ENCODE measurements at regions not wholly inside any gene's neighbourhood (a gene's known extent, or its start where the extent isn't known, plus 50 kb on each side); places are given as distances from the start of the nearest gene placed in this dataset.

DNA sequence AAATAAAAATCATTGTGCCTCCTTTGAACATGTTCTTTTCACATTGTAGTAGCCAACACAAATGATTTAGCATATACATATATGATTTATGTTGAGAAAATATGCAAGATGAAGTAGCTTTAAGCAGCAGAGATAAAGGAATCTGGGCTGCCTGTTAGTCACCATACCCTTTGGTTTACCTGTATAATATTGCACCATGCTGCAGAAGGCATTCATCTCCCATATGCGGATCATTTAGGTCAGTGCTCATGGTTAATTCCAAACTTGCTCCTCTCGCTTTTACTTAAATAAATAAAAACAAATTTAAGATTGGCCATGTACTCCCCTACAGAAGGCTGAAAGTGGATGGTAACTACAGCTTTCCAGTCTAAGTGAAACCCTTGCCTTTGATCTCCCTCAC, 86.7 kb upstream of the TBL1XR1 start:
- DNase-seq: no peak
- TF ChIP-seq, protein P1, sequence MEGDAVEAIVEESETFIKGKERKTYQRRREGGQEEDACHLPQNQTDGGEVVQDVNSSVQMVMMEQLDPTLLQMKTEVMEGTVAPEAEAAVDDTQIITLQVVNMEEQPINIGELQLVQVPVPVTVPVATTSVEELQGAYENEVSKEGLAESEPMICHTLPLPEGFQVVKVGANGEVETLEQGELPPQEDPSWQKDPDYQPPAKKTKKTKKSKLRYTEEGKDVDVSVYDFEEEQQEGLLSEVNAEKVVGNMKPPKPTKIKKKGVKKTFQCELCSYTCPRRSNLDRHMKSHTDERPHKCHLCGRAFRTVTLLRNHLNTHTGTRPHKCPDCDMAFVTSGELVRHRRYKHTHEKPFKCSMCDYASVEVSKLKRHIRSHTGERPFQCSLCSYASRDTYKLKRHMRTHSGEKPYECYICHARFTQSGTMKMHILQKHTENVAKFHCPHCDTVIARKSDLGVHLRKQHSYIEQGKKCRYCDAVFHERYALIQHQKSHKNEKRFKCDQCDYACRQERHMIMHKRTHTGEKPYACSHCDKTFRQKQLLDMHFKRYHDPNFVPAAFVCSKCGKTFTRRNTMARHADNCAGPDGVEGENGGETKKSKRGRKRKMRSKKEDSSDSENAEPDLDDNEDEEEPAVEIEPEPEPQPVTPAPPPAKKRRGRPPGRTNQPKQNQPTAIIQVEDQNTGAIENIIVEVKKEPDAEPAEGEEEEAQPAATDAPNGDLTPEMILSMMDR (IDR thresholded peaks at IDR 0.05; ENCODE audit: low read depth, low read length): no peak
- Histone ChIP-seq H3K4me1 (no peaks in the 10 kb centered on the region; the same call in none of the 2 replicates), H3K9me3 (no peaks in the 10 kb centered on the region; the same call in 1 of the 2 replicates), H3K4me3 (ENCODE audit: low read depth, low read length) (no peak overlapping the region), H3K27me3 (no peaks in the 10 kb centered on the region), H3K36me3 (no peaks in the 10 kb centered on the region)

DNA sequence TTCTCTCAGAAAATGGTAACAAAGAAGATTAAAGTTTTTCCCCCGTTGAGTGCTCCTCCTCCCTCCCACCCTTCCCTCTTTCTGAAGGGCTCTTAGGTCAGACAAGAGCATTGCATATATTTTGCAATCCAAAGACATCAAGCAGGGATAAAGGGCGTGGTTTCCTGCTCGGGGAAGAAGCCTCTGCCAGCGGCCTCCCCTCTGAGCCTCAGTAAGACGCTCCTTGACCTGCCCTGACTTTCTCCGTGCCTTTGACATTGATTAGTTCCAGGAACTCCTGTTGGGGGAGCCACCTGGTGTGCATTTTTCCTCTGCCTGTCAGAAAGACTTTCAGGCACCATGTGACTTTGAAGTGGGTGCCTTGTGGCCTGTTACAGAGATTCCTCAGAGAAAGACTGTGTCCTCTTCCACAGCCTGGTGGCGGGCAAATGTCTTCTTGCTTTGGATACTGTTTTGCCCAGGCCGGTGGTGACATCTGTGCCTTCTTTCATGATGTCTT, 87.2 kb upstream of the TBL1XR1 start:
- no peak overlapping the region for H3K4me3 ChIP-seq (ENCODE audit: low read depth, low read length)
- DNase-seq: peak; percentile 25
- TF ChIP-seq, protein P1 (IDR thresholded peaks at IDR 0.05; ENCODE audit: low read depth, low read length): 0 out of 2 replicates have a peak, but pooled peaks have one; percentile 10

DNA sequence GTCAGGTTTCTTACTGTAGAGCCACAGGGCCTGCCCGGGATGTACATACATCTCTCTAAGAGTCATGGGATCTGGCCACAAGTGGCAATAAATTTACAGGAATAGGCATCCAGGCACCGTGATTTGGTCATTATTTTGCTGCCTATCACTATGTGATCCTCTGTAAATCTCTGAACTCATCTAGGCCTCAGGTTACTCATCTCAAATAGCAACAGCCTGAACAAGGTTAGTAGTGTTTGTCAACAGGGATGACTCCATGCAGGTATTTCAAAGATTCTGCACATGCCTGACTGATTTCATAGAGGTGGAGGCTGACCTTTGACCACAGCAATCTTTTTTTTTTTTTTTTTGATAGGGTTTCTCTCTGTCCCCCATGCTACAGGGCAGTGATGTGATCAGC, 88.8 kb upstream of the TBL1XR1 start:
- no peaks in the 10 kb centered on the region; the same call in 1 of the 2 replicates for H3K9me3 ChIP-seq
- TF ChIP-seq, protein P1 (IDR thresholded peaks at IDR 0.05; ENCODE audit: low read depth, low read length): no peak
- H3K4me3 ChIP-seq (ENCODE audit: low read depth, low read length): no peak overlapping the region
- no peaks in the 10 kb centered on the region; the same call in none of the 2 replicates for H3K4me1 ChIP-seq
- DNase-seq: no peak
- no peaks in the 10 kb centered on the region for H3K27me3 ChIP-seq
- H3K36me3 ChIP-seq: no peaks in the 10 kb centered on the region

More for the DNA sequence above, 87.2 kb upstream of the TBL1XR1 start:
- Histone ChIP-seq H3K36me3 (no peaks in the 10 kb centered on the region), H3K9me3 (no peaks in the 10 kb centered on the region; the same call in 1 of the 2 replicates), H3K4me1 (no peaks in the 10 kb centered on the region; the same call in none of the 2 replicates), H3K27me3 (no peaks in the 10 kb centered on the region)

DNA sequence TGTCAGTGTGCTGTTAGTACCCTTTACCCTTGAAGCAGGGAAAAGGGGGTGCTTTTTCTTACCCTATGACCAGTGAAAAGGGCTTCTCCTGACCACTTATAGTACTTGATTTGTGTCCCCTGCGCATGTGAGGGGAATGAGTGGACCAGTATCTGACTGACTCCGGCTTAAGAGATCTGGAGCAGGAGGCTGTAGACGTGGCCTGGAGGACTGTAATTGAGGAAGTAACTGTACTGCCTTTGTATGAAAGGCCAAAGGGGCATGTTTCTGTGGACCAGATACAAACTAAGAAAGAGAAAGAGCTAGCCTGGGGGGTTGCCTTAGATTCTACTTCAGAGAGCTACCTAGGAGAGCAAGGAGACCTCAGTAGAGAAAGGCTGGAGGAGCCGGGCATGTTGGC, 89.9 kb upstream of the TBL1XR1 start:
- no peaks in the 10 kb centered on the region for H3K27me3 ChIP-seq
- no peaks in the 10 kb centered on the region for H3K36me3 ChIP-seq
- TF ChIP-seq, protein P1 (IDR thresholded peaks at IDR 0.05; ENCODE audit: low read depth, low read length): no peak
- no peaks in the 10 kb centered on the region for H3K9me3 ChIP-seq
- no peak overlapping the region for H3K4me3 ChIP-seq (ENCODE audit: low read depth, low read length)
- no peak for DNase-seq
- H3K4me1 ChIP-seq: no peaks in the 10 kb centered on the region; the same call in 1 of the 2 replicates

DNA sequence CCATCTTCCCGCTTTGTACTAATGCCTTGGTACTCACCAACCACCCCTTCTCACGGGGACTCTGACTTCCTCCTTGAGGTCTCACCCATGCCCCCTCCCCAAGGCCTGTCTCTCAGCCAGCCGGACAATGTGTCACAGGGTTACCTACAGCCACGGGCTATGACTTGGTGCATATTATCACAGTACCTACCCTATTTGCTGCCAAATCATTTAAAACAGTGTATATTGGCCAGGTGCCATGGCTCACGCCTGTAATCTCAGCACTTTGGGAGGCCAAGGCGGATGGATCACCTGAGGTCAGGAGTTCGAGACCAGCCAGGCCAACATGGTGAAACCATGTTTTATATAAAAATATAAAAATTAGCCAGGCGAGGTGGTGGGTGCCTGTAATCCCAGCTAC, 93.4 kb upstream of the TBL1XR1 start:
- Histone ChIP-seq H3K9me3 (no peaks in the 10 kb centered on the region), H3K36me3 (no peaks in the 10 kb centered on the region), H3K27me3 (no peaks in the 10 kb centered on the region), H3K4me3 (ENCODE audit: low read depth, low read length) (no peak overlapping the region), H3K4me1 (no peaks in the 10 kb centered on the region)
- TF ChIP-seq, protein P1 (IDR thresholded peaks at IDR 0.05; ENCODE audit: low read depth, low read length): no peak
- DNase-seq: no peak

DNA sequence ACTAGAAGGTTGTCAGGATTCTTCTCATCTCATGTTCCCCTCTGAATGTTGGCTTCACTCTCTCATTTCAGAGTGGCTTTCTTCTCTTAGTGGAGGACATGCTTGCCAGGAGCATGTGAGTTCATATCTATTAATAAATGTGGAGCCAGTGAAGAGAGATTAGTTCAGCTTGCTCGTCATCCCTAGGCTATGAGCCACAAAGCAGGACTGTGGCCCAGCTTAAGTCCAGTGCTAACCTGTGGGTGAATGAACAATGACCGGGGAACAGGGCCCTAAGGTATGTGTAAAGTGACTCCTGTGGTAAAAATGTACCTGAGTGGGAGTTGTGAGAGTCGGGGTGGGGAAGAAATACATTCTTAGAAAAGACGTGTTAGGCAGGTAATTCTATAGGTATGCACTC, 96.9 kb upstream of the TBL1XR1 start:
- H3K4me1 ChIP-seq: no peaks in the 10 kb centered on the region
- DNase-seq: no peak
- H3K9me3 ChIP-seq: no peaks in the 10 kb centered on the region
- no peaks in the 10 kb centered on the region for H3K36me3 ChIP-seq
- H3K4me3 ChIP-seq (ENCODE audit: low read depth, low read length): no peak overlapping the region
- H3K27me3 ChIP-seq: no peaks in the 10 kb centered on the region
- TF ChIP-seq, protein P1 (IDR thresholded peaks at IDR 0.05; ENCODE audit: low read depth, low read length): no peak

Data from BE2C (cell line).